PFSK-1 (cell line): ENCODE measurements at regions not wholly inside any gene's neighbourhood (a gene's known extent, or its start where the extent isn't known, plus 50 kb on each side); places are given as distances from the start of the nearest gene placed in this dataset.

ENCODE experiments used
- POLR2AphosphoS5 ChIP-seq: IDR thresholded peaks from 2 replicates; pipeline ENCODE4 v1.6.1; 2012; ENCODE audit warnings: low read depth, mild to moderate bottlenecking, control low read depth, low read length, moderate library complexity
- REST ChIP-seq, 2 experiments: IDR thresholded peaks; 2 replicates each; pipeline versions ENCODE4 v1.6.1 to v1.8.0; 2011 to 2012; ENCODE audit warnings: low read depth in 2 of 2, low read length in 2 of 2, control low read depth in 1 of 2, inconsistent platforms in 1 of 2, mild to moderate bottlenecking in 1 of 2, moderate library complexity in 1 of 2; ENCODE audit not compliant: insufficient read depth in 1 of 2

- TF ChIP-seq REST (IDR thresholded peaks at IDR 0.05; ENCODE audit: insufficient read depth in 1 of 2, low read depth in 2 of 2, low read length in 2 of 2): no peak
- no peak for TF ChIP-seq POLR2AphosphoS5
Observed at GRCh38 chr20:22825546-22825945, 209.6 kb upstream of the SSTR4 start.
